T-helper 1 cell treated with Interleukin-12 subunit alpha and Interleukin-12 subunit beta and Interleukin-4 antibody, amounts not matched to agents 30 μg/mL and 1 μg/mL, for 36 hours (primary cell): ENCODE measurements at regions not wholly inside any gene's neighbourhood (a gene's known extent, or its start where the extent isn't known, plus 50 kb on each side); places are given as distances from the start of the nearest gene placed in this dataset.

Experiments used
- H3K27ac Mint-ChIP-seq: one replicate; pipeline ENCODE4 v1.8.0; 2021; ENCODE audit warnings: mild to moderate bottlenecking, mixed read lengths
- H3K27me3 Mint-ChIP-seq: one replicate; pipeline ENCODE4 v1.8.0; 2021; ENCODE audit warnings: low read depth, mixed read lengths
- H3K36me3 Mint-ChIP-seq: one replicate; pipeline ENCODE4 v1.8.0; 2021; ENCODE audit warnings: low read depth, mixed read lengths
- H3K4me1 Mint-ChIP-seq: one replicate; pipeline ENCODE4 v1.8.0; 2021; ENCODE audit warnings: low read depth, mixed read lengths
- H3K4me3 Mint-ChIP-seq: one replicate; pipeline ENCODE4 v1.8.0; 2021; ENCODE audit warnings: mild to moderate bottlenecking, moderate library complexity, mixed read lengths
- H3K9me3 Mint-ChIP-seq: one replicate; pipeline ENCODE4 v1.8.0; 2021; ENCODE audit warnings: mixed read lengths

- no peak overlapping the region for H3K4me3 Mint-ChIP-seq
- H3K4me1 Mint-ChIP-seq, result no peaks in the 10 kb centered on the region
- no peaks in the 10 kb centered on the region for H3K27me3 Mint-ChIP-seq
- no peaks in the 10 kb centered on the region for H3K36me3 Mint-ChIP-seq
- H3K27ac Mint-ChIP-seq, result no peak overlapping the region
- H3K9me3 Mint-ChIP-seq, result no peaks in the 10 kb centered on the region
Measured at GRCh38 chr4:180280076-180280475, 1963.1 kb upstream of the TENM3 start.

GRCh38 chr4:180280726-180281297 lies 1962.4 kb upstream of the TENM3 start:
- Mint-ChIP-seq H3K27ac (no peak overlapping the region), H3K4me1 (no peaks in the 10 kb centered on the region), H3K4me3 (no peak overlapping the region), H3K36me3 (no peaks in the 10 kb centered on the region), H3K27me3 (no peaks in the 10 kb centered on the region), H3K9me3 (no peaks in the 10 kb centered on the region)

- no peaks in the 10 kb centered on the region for H3K36me3 Mint-ChIP-seq
- no peak overlapping the region for H3K4me3 Mint-ChIP-seq
- no peak overlapping the region for H3K27ac Mint-ChIP-seq
- no peaks in the 10 kb centered on the region for H3K9me3 Mint-ChIP-seq
- H3K27me3 Mint-ChIP-seq, result no peaks in the 10 kb centered on the region
- no peaks in the 10 kb centered on the region for H3K4me1 Mint-ChIP-seq
Measured at GRCh38 chr4:180281724-180282123, 1961.5 kb upstream of the TENM3 start.

- Mint-ChIP-seq H3K9me3 (no peaks in the 10 kb centered on the region), H3K27me3 (no peaks in the 10 kb centered on the region), H3K36me3 (no peaks in the 10 kb centered on the region), H3K4me1 (no peaks in the 10 kb centered on the region), H3K4me3 (no peak overlapping the region), H3K27ac (no peak overlapping the region)
Measured at GRCh38 chr4:180284267-180284666, 1958.9 kb upstream of the TENM3 start.

- no peaks in the 10 kb centered on the region for H3K27me3 Mint-ChIP-seq
- H3K36me3 Mint-ChIP-seq, result no peaks in the 10 kb centered on the region
- no peak overlapping the region for H3K4me3 Mint-ChIP-seq
- H3K27ac Mint-ChIP-seq, result no peak overlapping the region
- no peaks in the 10 kb centered on the region for H3K4me1 Mint-ChIP-seq
- H3K9me3 Mint-ChIP-seq, result no peaks in the 10 kb centered on the region
Measured at GRCh38 chr4:180285796-180286195, 1957.4 kb upstream of the TENM3 start.

GRCh38 chr4:180292339-180292738 lies 1950.9 kb upstream of the TENM3 start:
- no peaks in the 10 kb centered on the region for H3K27me3 Mint-ChIP-seq
- no peaks in the 10 kb centered on the region for H3K4me1 Mint-ChIP-seq
- H3K9me3 Mint-ChIP-seq, result peaks cover 2% of the 10 kb centered on the region
- H3K27ac Mint-ChIP-seq, result no peak overlapping the region
- no peak overlapping the region for H3K4me3 Mint-ChIP-seq
- H3K36me3 Mint-ChIP-seq, result no peaks in the 10 kb centered on the region

- no peak overlapping the region for H3K27ac Mint-ChIP-seq
- peaks cover 2% of the 10 kb centered on the region for H3K9me3 Mint-ChIP-seq
- no peak overlapping the region for H3K4me3 Mint-ChIP-seq
- H3K27me3 Mint-ChIP-seq, result no peaks in the 10 kb centered on the region
- no peaks in the 10 kb centered on the region for H3K4me1 Mint-ChIP-seq
- H3K36me3 Mint-ChIP-seq, result no peaks in the 10 kb centered on the region
Measured at GRCh38 chr4:180296036-180296599, 1947.1 kb upstream of the TENM3 start.

GRCh38 chr4:180304321-180304720 lies 1938.9 kb upstream of the TENM3 start:
- Mint-ChIP-seq H3K27ac (no peak overlapping the region), H3K4me3 (no peak overlapping the region), H3K27me3 (no peaks in the 10 kb centered on the region), H3K9me3 (peaks cover 4% of the 10 kb centered on the region), H3K36me3 (no peaks in the 10 kb centered on the region), H3K4me1 (no peaks in the 10 kb centered on the region)

GRCh38 chr4:180310616-180311015 lies 1932.6 kb upstream of the TENM3 start:
- Mint-ChIP-seq H3K36me3 (no peaks in the 10 kb centered on the region), H3K27ac (no peak overlapping the region), H3K4me1 (no peaks in the 10 kb centered on the region), H3K27me3 (no peaks in the 10 kb centered on the region), H3K4me3 (no peak overlapping the region), H3K9me3 (peaks cover 9% of the 10 kb centered on the region)

- Mint-ChIP-seq H3K4me1 (no peaks in the 10 kb centered on the region), H3K9me3 (peaks cover 5% of the 10 kb centered on the region), H3K27me3 (no peaks in the 10 kb centered on the region), H3K36me3 (no peaks in the 10 kb centered on the region), H3K27ac (no peak overlapping the region), H3K4me3 (no peak overlapping the region)
Measured at GRCh38 chr4:180314972-180315371, 1928.2 kb upstream of the TENM3 start.

- no peaks in the 10 kb centered on the region for H3K4me1 Mint-ChIP-seq
- no peaks in the 10 kb centered on the region for H3K27me3 Mint-ChIP-seq
- no peak overlapping the region for H3K4me3 Mint-ChIP-seq
- H3K36me3 Mint-ChIP-seq, result no peaks in the 10 kb centered on the region
- H3K27ac Mint-ChIP-seq, result no peak overlapping the region
- no peaks in the 10 kb centered on the region for H3K9me3 Mint-ChIP-seq
Measured at GRCh38 chr4:180330521-180330920, 1912.7 kb upstream of the TENM3 start.

GRCh38 chr4:180333162-180333561 lies 1910.0 kb upstream of the TENM3 start:
- H3K36me3 Mint-ChIP-seq, result no peaks in the 10 kb centered on the region
- no peaks in the 10 kb centered on the region for H3K4me1 Mint-ChIP-seq
- no peaks in the 10 kb centered on the region for H3K27me3 Mint-ChIP-seq
- H3K27ac Mint-ChIP-seq, result no peak overlapping the region
- no peaks in the 10 kb centered on the region for H3K9me3 Mint-ChIP-seq
- H3K4me3 Mint-ChIP-seq, result no peak overlapping the region

GRCh38 chr4:180335566-180335965 lies 1907.6 kb upstream of the TENM3 start:
- H3K36me3 Mint-ChIP-seq, result no peaks in the 10 kb centered on the region
- no peaks in the 10 kb centered on the region for H3K27me3 Mint-ChIP-seq
- H3K9me3 Mint-ChIP-seq, result no peaks in the 10 kb centered on the region
- H3K4me1 Mint-ChIP-seq, result no peaks in the 10 kb centered on the region
- no peak overlapping the region for H3K27ac Mint-ChIP-seq
- no peak overlapping the region for H3K4me3 Mint-ChIP-seq

- no peak overlapping the region for H3K27ac Mint-ChIP-seq
- H3K9me3 Mint-ChIP-seq, result peaks cover 3% of the 10 kb centered on the region
- H3K4me1 Mint-ChIP-seq, result no peaks in the 10 kb centered on the region
- no peaks in the 10 kb centered on the region for H3K36me3 Mint-ChIP-seq
- H3K27me3 Mint-ChIP-seq, result no peaks in the 10 kb centered on the region
- H3K4me3 Mint-ChIP-seq, result no peak overlapping the region
Measured at GRCh38 chr4:180336494-180337090, 1906.6 kb upstream of the TENM3 start.

- Mint-ChIP-seq H3K4me3 (no peak overlapping the region), H3K36me3 (no peaks in the 10 kb centered on the region), H3K27ac (no peak overlapping the region), H3K27me3 (no peaks in the 10 kb centered on the region), H3K4me1 (no peaks in the 10 kb centered on the region), H3K9me3 (peaks cover 3% of the 10 kb centered on the region)
Measured at GRCh38 chr4:180341926-180342325, 1901.3 kb upstream of the TENM3 start.
